ENCODE measurements at regions not wholly inside any gene's neighbourhood (a gene's known extent, or its start where the extent isn't known, plus 50 kb on each side); places are given as distances from the start of the nearest gene placed in this dataset.

DNA sequence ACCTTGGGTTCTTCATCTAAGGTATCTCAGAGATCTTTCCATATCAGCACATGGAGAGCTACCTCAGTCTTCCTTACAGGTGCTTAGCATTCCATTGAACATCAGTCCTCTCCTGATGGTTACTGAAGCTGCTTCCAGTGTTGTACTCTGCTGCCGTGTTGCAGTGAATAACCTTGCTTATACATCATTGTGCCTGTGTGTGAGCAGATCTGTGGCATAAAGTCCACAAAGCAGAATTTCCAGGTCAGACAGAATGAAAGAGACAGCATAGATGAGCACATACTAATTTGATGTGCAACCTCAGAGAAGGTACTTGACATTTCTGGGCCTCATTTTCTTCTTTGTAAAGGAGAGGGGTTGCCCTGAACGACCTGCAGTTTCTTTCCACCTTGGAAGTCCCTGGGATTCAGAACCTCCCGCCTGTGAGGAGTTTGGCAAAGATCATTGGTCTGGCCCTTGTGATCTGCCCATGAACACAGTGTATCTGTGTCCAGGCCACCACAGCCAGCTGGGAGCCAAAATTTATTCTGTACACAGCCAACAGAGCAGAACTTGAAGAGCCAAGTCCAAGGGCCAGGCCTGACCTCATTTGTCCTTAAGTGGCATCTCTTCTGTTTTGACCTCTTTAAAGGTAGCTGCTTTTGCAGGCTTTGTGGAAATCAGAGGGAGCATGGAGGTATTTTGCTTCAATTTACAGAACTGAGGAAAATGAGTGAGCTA lies 57.2 kb upstream of the SLC7A14 start:
- DNase-seq (no peak), ATAC-seq (ENCODE audit: low read depth) (no peak)
- H3K36me3 Mint-ChIP-seq (ENCODE audit: low read depth) = no peaks in the 10 kb centered on the region
- ChIA-PET POLR2A (no interaction called here), CTCF (no interaction called here)
- H3K4me3 Mint-ChIP-seq = no peak overlapping the region
- peaks cover 49% of the 10 kb centered on the region for H3K27me3 Mint-ChIP-seq
- peaks cover 4% of the 10 kb centered on the region for H3K9me3 Mint-ChIP-seq
- no peak overlapping the region for H3K27ac Mint-ChIP-seq
- intact Hi-C loops (cut with micrococcal nuclease) = no loop called here
- H3K4me1 Mint-ChIP-seq = no peaks in the 10 kb centered on the region
- TF ChIP-seq, protein P1, sequence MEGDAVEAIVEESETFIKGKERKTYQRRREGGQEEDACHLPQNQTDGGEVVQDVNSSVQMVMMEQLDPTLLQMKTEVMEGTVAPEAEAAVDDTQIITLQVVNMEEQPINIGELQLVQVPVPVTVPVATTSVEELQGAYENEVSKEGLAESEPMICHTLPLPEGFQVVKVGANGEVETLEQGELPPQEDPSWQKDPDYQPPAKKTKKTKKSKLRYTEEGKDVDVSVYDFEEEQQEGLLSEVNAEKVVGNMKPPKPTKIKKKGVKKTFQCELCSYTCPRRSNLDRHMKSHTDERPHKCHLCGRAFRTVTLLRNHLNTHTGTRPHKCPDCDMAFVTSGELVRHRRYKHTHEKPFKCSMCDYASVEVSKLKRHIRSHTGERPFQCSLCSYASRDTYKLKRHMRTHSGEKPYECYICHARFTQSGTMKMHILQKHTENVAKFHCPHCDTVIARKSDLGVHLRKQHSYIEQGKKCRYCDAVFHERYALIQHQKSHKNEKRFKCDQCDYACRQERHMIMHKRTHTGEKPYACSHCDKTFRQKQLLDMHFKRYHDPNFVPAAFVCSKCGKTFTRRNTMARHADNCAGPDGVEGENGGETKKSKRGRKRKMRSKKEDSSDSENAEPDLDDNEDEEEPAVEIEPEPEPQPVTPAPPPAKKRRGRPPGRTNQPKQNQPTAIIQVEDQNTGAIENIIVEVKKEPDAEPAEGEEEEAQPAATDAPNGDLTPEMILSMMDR (IDR thresholded peaks at IDR 0.05) = no peak

DNA sequence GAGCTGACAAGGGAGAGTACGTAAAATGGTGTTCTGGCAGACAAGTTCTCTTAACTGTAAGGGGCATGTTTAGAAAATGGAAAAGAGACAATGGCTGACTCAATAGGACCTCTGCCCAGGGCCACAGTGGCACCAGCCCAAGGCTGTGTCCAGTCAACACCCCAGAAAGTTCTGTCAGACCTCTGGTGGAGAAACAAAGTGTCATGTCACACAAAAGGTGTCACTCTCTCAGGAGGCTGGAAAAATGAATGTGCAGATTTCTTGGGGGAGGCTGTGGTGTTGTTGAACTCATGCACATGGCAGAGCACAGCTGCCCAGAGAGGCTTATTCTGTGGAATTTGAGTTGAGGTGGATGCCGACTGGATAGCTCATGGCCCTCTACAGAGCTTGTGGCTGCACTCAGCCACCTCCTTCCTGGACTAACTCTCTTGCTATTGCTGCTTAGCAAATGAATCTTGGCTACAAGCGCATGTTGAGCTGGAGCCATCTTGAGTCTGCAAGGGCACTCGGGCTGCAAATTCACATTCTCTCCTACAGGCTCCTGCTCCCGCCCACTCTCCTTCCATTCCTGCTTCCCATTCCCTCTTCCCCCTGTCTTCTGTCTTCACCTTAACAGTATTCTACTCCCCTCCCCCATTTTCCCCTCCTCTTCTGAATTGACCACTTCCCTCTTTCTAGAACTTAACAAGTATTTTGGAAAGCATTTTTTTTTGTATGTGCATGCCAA lies 55.8 kb upstream of the SLC7A14 start:
- no peaks in the 10 kb centered on the region for H3K4me1 Mint-ChIP-seq
- DNase-seq = no peak
- intact Hi-C loops (cut with micrococcal nuclease) = no loop called here
- H3K9me3 Mint-ChIP-seq = peaks cover 4% of the 10 kb centered on the region
- ChIA-PET CTCF (no interaction called here), POLR2A (no interaction called here)
- no peak for ATAC-seq (ENCODE audit: low read depth)
- H3K4me3 Mint-ChIP-seq = no peak overlapping the region
- peaks cover 52% of the 10 kb centered on the region for H3K27me3 Mint-ChIP-seq
- no peaks in the 10 kb centered on the region for H3K36me3 Mint-ChIP-seq (ENCODE audit: low read depth)
- no peak overlapping the region for H3K27ac Mint-ChIP-seq
- TF ChIP-seq, protein P1 (IDR thresholded peaks at IDR 0.05) = no peak

DNA sequence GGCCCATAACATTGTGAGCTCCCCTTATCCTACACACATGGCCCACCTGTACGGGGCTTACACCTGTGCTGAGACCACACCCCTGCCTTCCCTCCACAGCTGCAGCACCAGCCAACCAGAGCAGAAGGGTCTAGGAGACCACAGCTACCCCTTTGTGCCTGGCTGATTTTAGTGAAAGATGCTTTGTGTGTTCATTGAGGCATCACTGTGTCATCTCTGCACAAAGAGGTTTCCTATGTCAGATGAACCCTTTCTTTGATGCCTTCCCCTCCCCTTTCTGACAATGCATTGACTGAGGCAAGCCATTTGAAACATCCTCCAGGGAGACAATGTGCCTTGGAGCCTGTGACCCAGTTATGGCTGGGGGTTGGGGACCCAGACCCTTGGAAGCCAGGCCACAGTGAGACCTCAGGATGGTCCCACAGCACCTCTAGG lies 54.9 kb upstream of the SLC7A14 start:
- intact Hi-C loops (cut with micrococcal nuclease) = no loop called here
- H3K27ac Mint-ChIP-seq = no peak overlapping the region
- ChIA-PET POLR2A (no interaction called here), CTCF (no interaction called here)
- H3K9me3 Mint-ChIP-seq = peaks cover 4% of the 10 kb centered on the region
- ATAC-seq (ENCODE audit: low read depth) (no peak), DNase-seq (no peak)
- no peak overlapping the region for H3K4me3 Mint-ChIP-seq
- peaks cover 52% of the 10 kb centered on the region for H3K27me3 Mint-ChIP-seq
- H3K36me3 Mint-ChIP-seq (ENCODE audit: low read depth) = no peaks in the 10 kb centered on the region
- TF ChIP-seq, protein P1 (IDR thresholded peaks at IDR 0.05) = no peak
- H3K4me1 Mint-ChIP-seq = no peaks in the 10 kb centered on the region

DNA sequence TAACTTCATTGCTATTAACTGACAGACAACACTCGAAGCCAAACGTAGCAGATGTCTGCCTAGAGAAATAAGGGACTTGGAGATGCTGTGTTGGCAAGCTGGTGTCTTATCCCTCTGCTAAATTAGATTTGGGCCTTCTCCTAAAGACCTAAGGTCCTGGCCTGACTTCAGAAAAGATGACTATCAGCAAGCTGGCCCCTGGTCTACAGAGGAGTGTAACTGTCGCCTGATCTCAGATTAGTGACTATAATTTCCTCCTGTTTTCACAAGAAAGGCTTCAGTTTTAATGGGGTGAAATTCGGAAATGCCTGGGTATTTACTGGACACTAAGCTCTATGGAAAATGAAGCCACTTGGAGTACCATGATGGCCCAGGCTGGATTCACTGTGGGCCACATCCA lies 53.1 kb upstream of the SLC7A14 start:
- no peak overlapping the region for H3K4me3 Mint-ChIP-seq
- intact Hi-C loops (cut with micrococcal nuclease) = no loop called here
- no peak for DNase-seq
- TF ChIP-seq, protein P1 (IDR thresholded peaks at IDR 0.05) = no peak
- H3K4me1 Mint-ChIP-seq = no peaks in the 10 kb centered on the region
- ChIA-PET CTCF (no interaction called here), POLR2A (no interaction called here)
- ATAC-seq (ENCODE audit: low read depth) = no peak
- H3K27me3 Mint-ChIP-seq = peaks cover 49% of the 10 kb centered on the region
- no peak overlapping the region for H3K27ac Mint-ChIP-seq
- no peaks in the 10 kb centered on the region for H3K36me3 Mint-ChIP-seq (ENCODE audit: low read depth)
- H3K9me3 Mint-ChIP-seq = no peaks in the 10 kb centered on the region

DNA sequence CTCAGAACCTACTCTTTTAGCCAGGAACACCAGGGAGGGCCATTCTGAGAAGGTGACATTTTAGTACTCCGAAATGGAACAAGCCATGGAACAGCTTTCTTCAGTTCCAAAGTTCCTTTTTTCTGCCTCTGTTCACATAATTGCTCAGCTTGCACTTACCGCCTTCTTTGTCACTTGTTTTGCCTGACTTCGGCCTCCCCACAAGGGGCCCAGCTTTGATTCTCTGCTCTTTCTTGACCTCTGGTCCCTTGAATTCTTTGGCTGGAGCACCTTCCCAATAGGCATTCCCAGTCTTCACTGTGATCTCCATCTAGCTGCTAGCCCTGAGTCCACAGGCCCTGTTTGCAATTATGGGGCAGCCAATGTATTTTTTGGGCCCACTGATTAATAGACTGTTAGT lies 51.4 kb upstream of the SLC7A14 start:
- no peaks in the 10 kb centered on the region for H3K36me3 Mint-ChIP-seq (ENCODE audit: low read depth)
- H3K27me3 Mint-ChIP-seq = peaks cover 41% of the 10 kb centered on the region
- H3K27ac Mint-ChIP-seq = no peak overlapping the region
- no peaks in the 10 kb centered on the region for H3K9me3 Mint-ChIP-seq
- TF ChIP-seq, protein P1 (IDR thresholded peaks at IDR 0.05) = no peak
- CTCF ChIA-PET = no interaction called here
- ATAC-seq (ENCODE audit: low read depth) (no peak), DNase-seq (no peak)
- no peak overlapping the region for H3K4me3 Mint-ChIP-seq
- intact Hi-C loops (cut with micrococcal nuclease) = no loop called here
- POLR2A ChIA-PET = no interaction called here
- H3K4me1 Mint-ChIP-seq = peaks cover 8% of the 10 kb centered on the region
